CD4-positive, alpha-beta T cell treated with Interleukin-10 for 1 hour (primary cell): ENCODE measurements at regions not wholly inside any gene's neighbourhood (a gene's known extent, or its start where the extent isn't known, plus 50 kb on each side); places are given as distances from the start of the nearest gene placed in this dataset.

Experiments
- DNase-seq: peaks from one replicate; pipeline ENCODE4 v3.0.0-alpha.2; 2020

GRCh38 chr2:38170067-38170466 lies 94.1 kb upstream of the CYP1B1 start:
- no peak for DNase-seq

DNA sequence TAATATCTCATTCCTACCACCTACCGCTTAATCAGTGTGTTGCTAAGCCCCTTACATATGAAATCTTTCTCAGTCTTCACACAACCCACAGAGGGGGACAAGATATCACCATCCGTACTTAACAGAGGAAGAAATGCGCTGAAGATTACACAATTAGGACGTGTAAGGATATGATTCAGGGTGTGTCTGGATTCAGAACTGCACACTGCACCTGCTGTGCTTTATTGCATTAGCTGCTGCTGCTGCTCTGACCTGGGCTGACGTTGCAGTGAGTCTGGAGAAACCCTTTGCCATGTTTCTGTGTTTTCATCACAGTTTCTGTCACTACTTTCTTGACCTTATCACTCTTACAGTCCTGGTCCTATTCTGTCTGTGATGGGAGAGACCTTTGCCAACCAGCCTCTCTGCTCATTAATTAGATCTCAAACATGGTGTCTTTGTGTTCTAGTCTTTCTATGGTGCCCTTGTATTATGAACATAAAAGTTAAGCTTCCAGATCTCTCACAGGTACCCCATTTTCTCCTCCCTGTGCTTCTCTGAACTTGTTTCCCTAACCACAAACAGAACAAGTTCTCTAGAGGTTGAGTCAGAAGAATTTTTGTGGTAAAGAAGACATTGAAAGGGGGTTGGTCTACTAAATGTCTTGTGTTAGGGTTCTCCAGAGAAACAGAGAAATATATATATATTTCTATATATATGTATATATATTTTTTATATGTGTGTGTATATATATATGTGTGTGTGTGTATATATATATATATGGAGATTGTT lies 92.9 kb upstream of the CYP1B1 start:
- DNase-seq: no peak

GRCh38 chr2:38167968-38168350 lies 92.0 kb upstream of the CYP1B1 start:
- DNase-seq: no peak

DNA sequence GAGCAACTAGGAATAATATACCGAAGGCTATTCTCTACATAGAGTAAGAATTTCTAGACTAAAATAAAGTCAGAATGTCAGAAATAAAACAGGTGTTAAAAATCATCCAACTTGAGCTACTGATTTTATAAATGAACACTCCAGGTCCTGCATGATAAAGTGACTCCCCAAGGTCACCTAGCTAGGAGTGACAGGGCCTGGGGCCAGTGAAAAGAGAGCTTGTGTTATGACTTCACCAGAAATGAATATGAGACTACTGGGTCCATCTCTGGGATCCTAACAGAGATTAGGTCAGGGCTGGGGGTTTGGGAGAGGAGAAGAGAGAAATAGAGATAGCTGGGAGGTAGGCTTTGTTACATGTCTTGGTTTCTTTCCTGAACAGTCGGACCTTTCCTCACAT lies 89.7 kb upstream of the CYP1B1 start:
- DNase-seq: no peak

GRCh38 chr2:38164881-38165280 lies 88.9 kb upstream of the CYP1B1 start:
- DNase-seq: no peak

- no peak for DNase-seq
These were observed 87.6 kb upstream of the CYP1B1 start for GRCh38 chr2:38163579-38163978.

DNA sequence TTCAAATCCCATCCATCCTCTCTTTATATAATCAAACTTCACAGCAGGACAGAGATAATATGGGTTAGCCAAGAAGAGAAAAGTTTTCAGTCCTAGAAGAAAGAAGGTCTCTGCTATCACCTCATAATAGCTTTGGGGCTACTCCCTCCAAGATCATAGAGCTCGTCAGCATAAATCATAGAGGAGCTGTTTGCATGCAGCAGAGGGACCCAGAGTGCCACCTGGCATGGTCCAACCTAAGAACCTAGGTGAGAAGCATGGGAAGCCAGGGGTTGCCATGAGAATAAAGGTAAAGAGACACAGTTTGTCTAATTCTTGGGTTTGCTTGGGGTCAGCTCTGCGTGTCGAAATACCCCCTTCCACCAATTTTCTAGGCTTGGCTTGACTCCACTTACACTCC lies 87.1 kb upstream of the CYP1B1 start:
- no peak for DNase-seq

GRCh38 chr2:38160516-38160915 lies 84.6 kb upstream of the CYP1B1 start:
- no peak for DNase-seq

- no peak for DNase-seq
These were observed 83.6 kb upstream of the CYP1B1 start for GRCh38 chr2:38159597-38159996.

DNA sequence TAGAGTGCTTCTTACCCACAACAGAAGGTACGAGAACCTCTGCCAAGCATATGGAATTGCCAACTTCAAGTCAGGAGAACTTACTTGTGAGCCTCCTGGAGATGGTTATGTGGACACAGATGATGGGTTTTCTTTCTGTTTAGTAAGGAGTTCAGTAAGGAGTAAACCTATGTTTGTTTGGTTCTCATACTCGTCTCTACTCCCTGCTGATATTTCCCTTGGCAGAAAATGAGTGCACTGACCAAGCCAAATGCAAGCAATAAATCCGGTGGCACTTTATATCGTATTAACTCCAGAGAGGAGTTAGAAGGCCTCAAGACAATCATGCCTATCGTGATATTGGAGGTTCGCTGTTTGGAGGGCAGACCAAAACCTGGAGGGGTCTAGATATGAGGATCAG lies 83.2 kb upstream of the CYP1B1 start:
- no peak for DNase-seq

GRCh38 chr2:38158378-38159118 lies 82.6 kb upstream of the CYP1B1 start:
- no peak for DNase-seq

DNA sequence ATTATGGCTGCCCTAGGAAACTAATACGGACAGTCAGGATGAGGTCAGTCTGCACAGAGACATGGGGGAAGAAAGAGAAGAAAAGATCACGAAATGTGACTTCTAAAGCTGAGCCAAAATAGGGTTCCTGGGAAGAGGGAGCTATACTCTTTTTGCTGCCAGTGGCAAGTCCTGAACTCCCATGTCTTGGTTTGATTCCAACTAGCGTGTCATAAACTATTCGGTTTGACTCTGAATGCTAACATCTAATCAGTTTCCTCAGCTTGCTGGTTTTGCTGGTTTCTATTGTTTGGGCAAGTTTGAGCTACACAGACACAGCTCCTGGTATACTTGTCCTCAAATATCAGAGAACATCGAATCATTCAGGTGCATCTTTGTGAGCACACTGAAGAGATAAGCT lies 80.5 kb upstream of the CYP1B1 start:
- no peak for DNase-seq

- DNase-seq: no peak
These were observed 79.1 kb upstream of the CYP1B1 start for GRCh38 chr2:38155015-38155414.

DNA sequence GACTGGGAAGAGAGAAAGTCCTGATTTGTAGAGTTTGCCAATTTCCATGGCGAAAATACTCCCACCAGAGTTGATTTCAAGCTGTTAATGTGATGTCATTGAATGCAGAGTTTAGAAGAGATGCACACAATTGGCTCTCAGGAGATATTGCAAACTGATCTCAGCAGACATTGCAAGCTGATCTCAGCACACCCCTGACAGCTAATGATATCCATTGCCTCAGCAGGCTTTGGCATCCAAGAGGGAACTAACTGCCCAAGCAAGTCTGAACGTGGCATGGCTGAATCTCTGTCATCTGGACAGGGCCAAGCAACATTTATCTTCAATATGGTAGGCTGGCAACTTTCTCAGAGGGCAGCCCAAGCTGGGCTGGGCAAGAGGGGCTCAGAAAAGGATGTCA lies 78.4 kb upstream of the CYP1B1 start:
- DNase-seq: no peak

- DNase-seq: no peak
These were observed 77.7 kb upstream of the CYP1B1 start for GRCh38 chr2:38153476-38154135.

- no peak for DNase-seq
These were observed 77.0 kb upstream of the CYP1B1 start for GRCh38 chr2:38152913-38153312.

DNA sequence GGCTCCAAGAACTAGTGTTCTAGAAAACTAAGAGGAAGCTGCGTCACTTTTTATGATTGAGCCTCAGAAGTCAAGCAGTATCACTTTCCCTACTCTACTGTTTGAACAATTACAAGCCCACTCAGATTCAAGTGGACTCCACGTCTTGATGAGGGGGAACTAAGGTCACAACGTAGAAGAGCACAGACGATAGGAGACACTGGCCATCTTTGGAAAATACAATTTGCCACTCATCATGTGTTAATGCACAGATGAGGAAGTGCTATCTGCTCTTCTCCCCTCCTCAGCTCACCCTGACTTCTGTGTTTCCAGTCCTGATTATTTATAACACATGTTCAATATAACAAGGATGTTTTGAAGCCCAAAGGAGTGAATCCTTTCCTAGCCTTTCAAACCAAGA lies 76.1 kb upstream of the CYP1B1 start:
- no peak for DNase-seq

GRCh38 chr2:38149531-38149930 lies 73.6 kb upstream of the CYP1B1 start:
- no peak for DNase-seq

- no peak for DNase-seq
These were observed 72.5 kb upstream of the CYP1B1 start for GRCh38 chr2:38148501-38148900.

GRCh38 chr2:38147333-38148121 lies 71.6 kb upstream of the CYP1B1 start:
- DNase-seq: no peak

- DNase-seq: no peak
These were observed 71.0 kb upstream of the CYP1B1 start for GRCh38 chr2:38146907-38147307.

GRCh38 chr2:38146275-38146906 lies 70.4 kb upstream of the CYP1B1 start:
- DNase-seq: no peak

GRCh38 chr2:38145236-38145635 lies 69.3 kb upstream of the CYP1B1 start:
- DNase-seq: no peak
